Immature natural killer cell (primary cell): ENCODE measurements at regions not wholly inside any gene's neighbourhood (a gene's known extent, or its start where the extent isn't known, plus 50 kb on each side); places are given as distances from the start of the nearest gene placed in this dataset.

Experiments used
- DNase-seq, 3 donors: peaks; one replicate each; pipeline ENCODE4 v3.0.0; 2022; ENCODE audit warnings: mixed read lengths in 1 of 3
- H3K27ac Mint-ChIP-seq, 6 donors: one replicate each; pipeline ENCODE4 v1.8.0; 2020; ENCODE audit warnings: mixed read lengths in 6 of 6, mild to moderate bottlenecking in 5 of 6, inconsistent platforms in 4 of 6, moderate library complexity in 3 of 6
- H3K27me3 Mint-ChIP-seq, 3 donors: one replicate each; pipeline ENCODE4 v1.8.0; 2020 to 2021; ENCODE audit warnings: low read depth in 3 of 3, mild to moderate bottlenecking in 3 of 3, mixed read lengths in 3 of 3, moderate library complexity in 3 of 3, inconsistent platforms in 1 of 3
- H3K36me3 Mint-ChIP-seq, 3 donors: one replicate each; pipeline ENCODE4 v1.8.0; 2020; ENCODE audit warnings: mixed read lengths in 3 of 3, inconsistent platforms in 2 of 3, mild to moderate bottlenecking in 2 of 3
- H3K4me1 Mint-ChIP-seq, 2 donors: one replicate each; pipeline ENCODE4 v1.8.0; 2020; ENCODE audit warnings: inconsistent platforms in 2 of 2, mild to moderate bottlenecking in 2 of 2, mixed read lengths in 2 of 2, moderate library complexity in 1 of 2
- H3K4me3 Mint-ChIP-seq, 5 donors: one replicate each; pipeline ENCODE4 v1.8.0; 2020; ENCODE audit warnings: mild to moderate bottlenecking in 5 of 5, mixed read lengths in 5 of 5, inconsistent platforms in 3 of 5, moderate library complexity in 3 of 5
- H3K9me3 Mint-ChIP-seq, 6 donors: one replicate each; pipeline ENCODE4 v1.8.0; 2020; ENCODE audit warnings: mild to moderate bottlenecking in 6 of 6, mixed read lengths in 6 of 6, inconsistent platforms in 4 of 6, moderate library complexity in 3 of 6

DNA sequence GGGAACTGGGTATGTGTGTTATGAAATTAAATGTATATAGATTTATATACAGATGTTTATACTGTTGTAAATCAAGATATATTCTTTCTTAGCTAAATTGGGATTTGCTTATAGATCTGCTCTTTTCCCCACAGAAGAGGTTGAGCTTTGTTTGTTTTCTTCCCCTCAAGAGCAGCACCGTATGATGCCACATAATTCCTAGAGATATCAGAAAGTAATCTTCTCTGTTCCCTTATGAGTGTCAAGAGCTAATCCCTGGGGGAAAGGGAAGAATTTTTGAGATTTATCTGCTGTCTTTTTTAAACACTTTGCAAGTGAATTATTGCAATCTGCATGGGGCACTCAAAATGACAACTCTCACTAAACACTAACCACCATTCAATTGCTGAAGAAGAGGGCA is 68.7 kb upstream of the SP4 start:
- DNase-seq, result no peak
- Mint-ChIP-seq H3K9me3 (no peaks in the 10 kb centered on the region), H3K4me1 (peaks cover 79 to 84% of the 10 kb centered on the region in 2 donors), H3K27me3 (peaks cover 0 to 5% (median 0%) of the 10 kb centered on the region in 3 donors), H3K4me3 (peak overlapping the region; percentile 12 to 44 (median 22)), H3K36me3 (peaks cover 0 to 1% (median 0%) of the 10 kb centered on the region in 3 donors), H3K27ac (peak overlapping the region; percentile 69 to 89 (median 80))

GRCh38 chr7:21361413-21362125 is 66.3 kb upstream of the SP4 start:
- Mint-ChIP-seq H3K27me3 (no peaks in the 10 kb centered on the region), H3K36me3 (peaks cover 0 to 4% (median 0%) of the 10 kb centered on the region in 3 donors), H3K4me1 (peaks cover 59 to 71% of the 10 kb centered on the region in 2 donors), H3K9me3 (no peaks in the 10 kb centered on the region), H3K27ac (peak overlapping the region; percentile 21 to 81 (median 74)), H3K4me3 (peak overlapping the region; percentile 15 to 68 (median 33))
- peak; percentile 13 to 34 (median 25) for DNase-seq

DNA sequence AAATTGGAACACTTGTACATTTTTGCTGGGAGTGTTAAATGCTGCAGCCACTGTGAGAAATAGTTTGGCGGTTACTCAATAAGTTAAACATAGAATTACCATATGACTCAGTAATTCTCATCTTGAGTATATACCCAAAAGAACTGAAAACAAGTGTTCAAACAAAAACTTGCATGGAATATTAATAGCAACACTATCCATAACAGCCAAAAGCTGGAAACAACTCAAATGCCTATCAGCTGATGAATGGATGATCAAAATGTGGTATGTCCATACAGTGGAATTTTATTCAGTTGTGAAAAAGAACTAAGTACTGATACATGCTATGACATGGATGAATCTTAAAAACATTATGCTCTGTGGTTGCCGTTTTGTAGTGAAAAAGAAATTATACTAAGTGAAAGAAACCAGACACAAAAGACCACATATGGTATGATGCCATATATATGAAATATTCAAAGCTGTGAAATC is 63.0 kb upstream of the SP4 start:
- Mint-ChIP-seq H3K27me3 (no peaks in the 10 kb centered on the region), H3K9me3 (no peaks in the 10 kb centered on the region), H3K4me1 (peaks cover 29 to 42% of the 10 kb centered on the region in 2 donors), H3K27ac (no peak overlapping the region), H3K36me3 (peaks cover 0 to 4% (median 0%) of the 10 kb centered on the region in 3 donors), H3K4me3 (no peak overlapping the region)
- DNase-seq, result no peak

DNA sequence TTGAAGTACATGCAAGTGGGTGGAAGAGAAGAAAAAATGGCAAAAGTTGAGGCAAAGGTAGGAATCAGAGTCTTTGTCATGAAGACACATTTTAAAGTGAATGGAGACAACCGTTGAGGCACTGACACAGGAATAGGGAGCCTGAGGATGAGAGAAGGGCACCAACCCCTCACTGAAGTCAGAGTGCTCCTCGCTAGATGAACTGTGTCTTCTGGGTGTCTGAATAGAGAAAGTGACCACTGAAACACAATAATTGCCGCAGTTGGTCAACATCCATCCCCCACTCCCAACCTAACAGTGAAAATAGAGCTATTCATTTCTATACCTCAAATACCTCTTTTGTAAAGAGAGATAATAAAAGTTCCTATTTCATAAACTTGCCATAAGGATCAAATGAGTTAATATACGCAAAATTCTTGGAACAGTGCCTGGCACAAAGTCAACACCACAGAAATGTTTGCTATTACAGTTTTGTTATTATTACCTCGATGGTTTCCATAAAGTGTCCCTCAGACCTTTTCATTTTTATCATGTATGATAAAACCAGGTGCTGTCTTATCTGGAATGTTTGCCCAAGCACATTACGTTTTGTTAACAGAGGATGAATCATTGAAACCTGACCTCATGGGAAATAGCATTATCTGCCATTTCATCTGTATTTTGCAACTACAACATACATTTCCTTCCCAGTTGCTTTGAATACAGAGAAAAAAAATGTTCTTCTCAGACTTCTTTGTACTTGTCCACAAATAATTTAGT is 61.8 kb upstream of the SP4 start:
- DNase-seq, result no peak
- Mint-ChIP-seq H3K36me3 (peaks cover 0 to 4% (median 0%) of the 10 kb centered on the region in 3 donors), H3K9me3 (no peaks in the 10 kb centered on the region), H3K4me1 (peaks cover 17 to 30% of the 10 kb centered on the region in 2 donors), H3K4me3 (no peak overlapping the region), H3K27ac (no peak overlapping the region), H3K27me3 (no peaks in the 10 kb centered on the region)

DNA sequence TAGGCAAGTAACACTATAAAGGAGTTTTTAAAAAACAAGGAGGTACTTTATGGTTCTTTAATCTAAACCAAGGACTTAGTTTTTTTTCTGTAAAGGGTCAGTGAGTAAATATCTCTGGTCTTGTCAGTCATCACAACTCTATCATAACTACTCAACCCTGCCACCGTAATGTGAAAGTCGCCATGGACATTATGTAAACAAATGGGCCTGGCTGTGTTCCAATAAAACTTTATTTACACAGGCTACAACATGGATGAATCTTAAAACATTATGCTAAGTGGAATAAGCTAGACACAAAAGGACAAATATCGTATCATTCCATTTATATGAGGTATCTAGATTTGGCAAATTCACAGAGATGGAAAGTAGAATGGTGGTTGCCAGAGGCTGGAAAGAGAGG is 60.8 kb upstream of the SP4 start:
- H3K9me3 Mint-ChIP-seq, result no peaks in the 10 kb centered on the region
- H3K27me3 Mint-ChIP-seq, result no peaks in the 10 kb centered on the region
- H3K27ac Mint-ChIP-seq, result no peak overlapping the region
- H3K4me1 Mint-ChIP-seq, result peaks cover 7 to 19% of the 10 kb centered on the region in 2 donors
- peaks cover 0 to 4% (median 0%) of the 10 kb centered on the region in 3 donors for H3K36me3 Mint-ChIP-seq
- no peak overlapping the region for H3K4me3 Mint-ChIP-seq
- no peak for DNase-seq

GRCh38 chr7:21367537-21367936 is 60.3 kb upstream of the SP4 start:
- peaks cover 0 to 4% (median 0%) of the 10 kb centered on the region in 3 donors for H3K36me3 Mint-ChIP-seq
- no peak for DNase-seq
- H3K4me3 Mint-ChIP-seq, result no peak overlapping the region
- H3K27ac Mint-ChIP-seq, result no peak overlapping the region
- no peaks in the 10 kb centered on the region for H3K9me3 Mint-ChIP-seq
- no peaks in the 10 kb centered on the region for H3K27me3 Mint-ChIP-seq
- H3K4me1 Mint-ChIP-seq, result peaks cover 4 to 15% of the 10 kb centered on the region in 2 donors

DNA sequence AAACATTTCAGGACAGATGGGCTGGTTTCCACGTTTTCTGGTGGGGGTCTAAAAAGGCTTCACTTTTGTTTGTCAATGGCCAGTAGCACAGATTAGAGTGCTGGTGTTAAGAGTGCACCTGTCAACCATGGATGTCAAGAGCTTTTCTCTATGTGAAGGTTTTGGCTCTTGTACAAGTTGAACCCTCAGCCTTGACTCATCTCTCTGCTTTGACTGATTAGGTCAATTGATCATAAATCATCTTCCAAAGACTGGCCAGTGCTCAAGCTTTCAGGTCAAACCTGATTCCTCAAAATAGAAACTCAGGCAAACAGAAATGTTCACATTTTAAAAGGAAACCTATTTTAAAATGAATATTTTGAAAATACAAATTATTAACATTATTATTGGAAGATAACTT is 59.6 kb upstream of the SP4 start:
- no peak overlapping the region for H3K27ac Mint-ChIP-seq
- no peak overlapping the region for H3K4me3 Mint-ChIP-seq
- DNase-seq, result no peak
- H3K4me1 Mint-ChIP-seq, result peaks cover 8 to 21% of the 10 kb centered on the region in 2 donors
- H3K36me3 Mint-ChIP-seq, result peaks cover 0 to 4% (median 3%) of the 10 kb centered on the region in 3 donors
- peaks cover 0 to 4% (median 0%) of the 10 kb centered on the region in 6 donors for H3K9me3 Mint-ChIP-seq
- H3K27me3 Mint-ChIP-seq, result no peaks in the 10 kb centered on the region

GRCh38 chr7:21370283-21370982 is 57.5 kb upstream of the SP4 start:
- H3K27me3 Mint-ChIP-seq, result no peaks in the 10 kb centered on the region
- DNase-seq, result no peak
- no peak overlapping the region for H3K27ac Mint-ChIP-seq
- peaks cover 0 to 3% (median 0%) of the 10 kb centered on the region in 3 donors for H3K36me3 Mint-ChIP-seq
- H3K4me3 Mint-ChIP-seq, result no peak overlapping the region
- H3K4me1 Mint-ChIP-seq, result peaks cover 12 to 32% of the 10 kb centered on the region in 2 donors
- peaks cover 0 to 4% (median 0%) of the 10 kb centered on the region in 6 donors for H3K9me3 Mint-ChIP-seq

- no peak overlapping the region for H3K27ac Mint-ChIP-seq
- no peak overlapping the region for H3K4me3 Mint-ChIP-seq
- peaks cover 8 to 22% of the 10 kb centered on the region in 2 donors for H3K4me1 Mint-ChIP-seq
- no peaks in the 10 kb centered on the region for H3K27me3 Mint-ChIP-seq
- H3K36me3 Mint-ChIP-seq, result peaks cover 0 to 3% (median 0%) of the 10 kb centered on the region in 3 donors
- H3K9me3 Mint-ChIP-seq, result peaks cover 0 to 4% (median 0%) of the 10 kb centered on the region in 6 donors
- DNase-seq, result no peak
These were observed 56.5 kb upstream of the SP4 start for GRCh38 chr7:21371360-21371759.

- Mint-ChIP-seq H3K27ac (no peak overlapping the region), H3K27me3 (no peaks in the 10 kb centered on the region), H3K4me1 (peaks cover 8 to 27% of the 10 kb centered on the region in 2 donors), H3K36me3 (peaks cover 13 to 15% (median 14%) of the 10 kb centered on the region in 3 donors), H3K9me3 (peaks cover 5 to 17% (median 15%) of the 10 kb centered on the region in 6 donors), H3K4me3 (peak overlapping the region in 1 of 5 donors; percentile 26)
- DNase-seq, result no peak
These were observed 54.9 kb upstream of the SP4 start for GRCh38 chr7:21373031-21373430.

DNA sequence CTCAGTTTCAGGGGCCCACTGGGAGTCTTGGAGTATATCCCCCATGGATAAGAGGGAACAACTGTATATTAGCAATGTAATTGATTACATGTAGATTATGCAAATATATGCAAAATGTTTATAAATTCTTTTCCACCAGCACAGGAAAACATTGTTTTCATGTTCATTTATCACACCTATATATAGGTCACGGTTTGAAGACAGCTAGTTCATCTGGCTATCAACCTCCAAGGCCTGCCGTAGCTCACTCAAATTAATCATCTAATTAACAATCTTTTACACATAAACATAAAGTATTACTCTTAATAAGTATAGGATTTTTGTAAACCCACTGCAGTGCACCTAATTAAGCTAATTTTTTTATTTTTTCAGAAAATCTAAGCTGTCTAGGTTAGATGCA is 53.7 kb upstream of the SP4 start:
- Mint-ChIP-seq H3K36me3 (peaks cover 13 to 19% (median 14%) of the 10 kb centered on the region in 3 donors), H3K4me3 (peak overlapping the region in 2 of 5 donors; percentile 18 to 38), H3K27me3 (no peaks in the 10 kb centered on the region), H3K4me1 (peaks cover 8 to 30% of the 10 kb centered on the region in 2 donors), H3K27ac (no peak overlapping the region), H3K9me3 (peaks cover 6 to 21% (median 18%) of the 10 kb centered on the region in 6 donors)
- DNase-seq, result no peak

DNA sequence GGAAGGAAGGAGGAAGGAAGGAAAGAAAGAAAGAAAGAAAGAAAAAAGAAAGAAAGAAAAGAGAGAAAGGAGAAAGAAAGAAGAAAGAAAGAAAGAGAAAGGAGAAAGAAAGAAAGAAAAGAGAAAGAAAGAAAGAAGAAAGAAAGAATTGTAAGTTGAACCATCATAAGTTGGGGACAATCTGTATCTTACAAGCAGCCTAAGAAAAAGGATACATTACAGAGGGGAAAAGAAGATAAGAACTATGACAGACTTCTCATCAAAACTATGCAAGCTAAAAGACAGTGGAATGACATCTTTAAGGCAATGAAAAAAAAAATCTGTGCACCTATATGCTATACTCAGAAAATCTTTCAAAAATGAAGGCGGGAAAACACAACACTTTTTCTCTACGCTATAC is 50.3 kb upstream of the SP4 start:
- H3K27ac Mint-ChIP-seq, result peak overlapping the region in 1 of 6 donors; percentile 43
- H3K36me3 Mint-ChIP-seq, result peaks cover 13 to 19% (median 14%) of the 10 kb centered on the region in 3 donors
- H3K9me3 Mint-ChIP-seq, result peaks cover 6 to 21% (median 18%) of the 10 kb centered on the region in 6 donors
- H3K4me3 Mint-ChIP-seq, result no peak overlapping the region
- peaks cover 21 to 46% of the 10 kb centered on the region in 2 donors for H3K4me1 Mint-ChIP-seq
- H3K27me3 Mint-ChIP-seq, result no peaks in the 10 kb centered on the region
- DNase-seq, result no peak
